Activated T-cell treated with anti-CD3 and anti-CD28 coated beads, Interleukin-2, amount 50 U/mL, for 24 hours (primary cell): ENCODE measurements at regions not wholly inside any gene's neighbourhood (a gene's known extent, or its start where the extent isn't known, plus 50 kb on each side); places are given as distances from the start of the nearest gene placed in this dataset.

Experiments used
- DNase-seq: peaks from one replicate; pipeline ENCODE4 v3.0.0-alpha.2; 2020
- H3K27ac Mint-ChIP-seq: 2 replicates; pipeline ENCODE4 v1.8.0; 2020; ENCODE audit warnings: mild to moderate bottlenecking, mixed read lengths
- H3K27me3 Mint-ChIP-seq: 2 replicates; pipeline ENCODE4 v1.8.0; 2020; ENCODE audit warnings: mixed read lengths
- H3K36me3 Mint-ChIP-seq: 2 replicates; pipeline ENCODE4 v1.8.0; 2020; ENCODE audit warnings: low read depth, mixed read lengths
- H3K4me1 Mint-ChIP-seq: 2 replicates; pipeline ENCODE4 v1.8.0; 2020; ENCODE audit warnings: low read depth, mixed read lengths
- H3K4me3 Mint-ChIP-seq: 2 replicates; pipeline ENCODE4 v1.8.0; 2020; ENCODE audit warnings: mild to moderate bottlenecking, moderate library complexity, mixed read lengths
- H3K9me3 Mint-ChIP-seq: 2 replicates; pipeline ENCODE4 v1.8.0; 2020; ENCODE audit warnings: mixed read lengths

- Mint-ChIP-seq H3K27ac (no peak overlapping the region), H3K36me3 (no peaks in the 10 kb centered on the region), H3K4me1 (no peaks in the 10 kb centered on the region), H3K27me3 (no peaks in the 10 kb centered on the region), H3K4me3 (no peak overlapping the region), H3K9me3 (no peaks in the 10 kb centered on the region)
- no peak for DNase-seq
Measured at GRCh38 chr13:52938065-52938464, 89.6 kb upstream of the PCDH8 start.

DNA sequence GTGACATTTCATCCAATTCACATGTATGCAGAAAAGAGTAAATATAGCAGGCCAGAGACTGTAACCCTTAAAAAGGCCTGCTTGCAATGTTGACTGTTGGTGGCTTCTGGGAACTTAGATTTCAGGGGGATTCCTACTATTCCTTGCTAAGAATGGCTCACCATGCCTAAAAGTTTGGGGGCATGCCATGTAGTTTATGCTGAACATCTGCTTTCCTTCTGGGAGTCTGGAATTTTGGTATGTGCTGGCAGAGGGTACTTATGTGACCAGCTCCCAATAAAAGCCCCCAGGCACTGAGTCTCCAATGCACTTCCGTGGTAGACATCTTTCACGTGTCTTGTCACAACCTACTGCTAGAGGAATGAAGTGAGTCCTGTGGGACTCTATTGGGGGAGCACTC, 88.4 kb upstream of the PCDH8 start:
- no peak overlapping the region for H3K27ac Mint-ChIP-seq
- no peak overlapping the region for H3K4me3 Mint-ChIP-seq
- H3K36me3 Mint-ChIP-seq, result no peaks in the 10 kb centered on the region
- H3K27me3 Mint-ChIP-seq, result no peaks in the 10 kb centered on the region
- no peaks in the 10 kb centered on the region for H3K4me1 Mint-ChIP-seq
- H3K9me3 Mint-ChIP-seq, result no peaks in the 10 kb centered on the region
- no peak for DNase-seq

DNA sequence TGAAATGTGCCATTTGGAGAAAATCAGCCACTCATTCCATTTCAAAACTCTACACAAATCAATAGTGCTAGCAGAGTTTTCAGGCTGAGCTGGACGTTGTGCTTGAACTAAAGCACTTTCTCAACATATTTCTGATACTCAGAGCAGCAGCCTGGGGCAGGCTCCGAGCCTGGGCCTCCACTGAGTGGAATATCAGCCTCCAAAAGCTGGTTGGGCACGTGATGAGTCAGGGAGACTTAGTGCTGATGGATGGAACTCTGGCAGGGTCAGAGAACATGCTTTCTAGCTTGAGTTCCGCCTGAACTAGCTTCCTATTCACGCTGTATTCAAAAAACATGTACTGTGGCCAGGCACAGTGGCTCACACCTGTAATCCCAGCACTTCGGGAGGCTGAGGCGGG, 85.8 kb upstream of the PCDH8 start:
- Mint-ChIP-seq H3K4me3 (no peak overlapping the region), H3K9me3 (no peaks in the 10 kb centered on the region), H3K36me3 (no peaks in the 10 kb centered on the region), H3K27me3 (no peaks in the 10 kb centered on the region), H3K4me1 (no peaks in the 10 kb centered on the region), H3K27ac (no peak overlapping the region)
- DNase-seq, result no peak

DNA sequence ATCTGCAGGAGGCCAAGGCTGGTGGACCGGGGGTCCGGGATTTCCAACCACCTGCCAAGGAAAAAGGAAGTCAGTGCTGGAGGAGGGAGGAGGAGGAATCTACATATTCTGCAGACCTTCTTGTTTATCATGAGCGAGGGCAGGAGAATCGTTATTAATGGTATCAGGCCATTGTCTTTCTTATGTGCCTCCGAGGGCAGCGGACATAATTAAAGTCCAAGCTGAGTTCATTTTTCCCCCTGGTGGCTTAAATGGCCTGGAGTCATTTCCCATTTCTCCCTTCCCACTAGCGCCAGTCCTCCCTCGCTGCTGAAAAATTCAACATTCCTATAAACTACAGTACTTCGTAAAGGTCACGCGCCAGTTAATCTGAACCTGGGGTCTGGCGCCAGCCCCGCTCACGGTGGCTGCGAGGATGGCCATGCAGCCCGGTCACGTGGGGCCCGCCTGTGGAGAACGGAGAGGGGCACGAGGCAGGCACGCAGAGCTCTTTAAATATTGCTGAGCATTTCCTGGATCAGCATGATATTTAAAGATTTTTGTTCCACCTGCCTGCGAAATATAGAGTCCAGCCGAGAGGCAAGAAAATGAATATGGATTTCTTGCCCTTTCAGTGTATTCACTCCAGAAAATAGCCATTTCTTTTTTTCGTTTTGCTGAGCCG, 85.2 kb upstream of the PCDH8 start:
- Mint-ChIP-seq H3K4me1 (no peaks in the 10 kb centered on the region), H3K36me3 (no peaks in the 10 kb centered on the region), H3K27me3 (no peaks in the 10 kb centered on the region), H3K27ac (no peak overlapping the region), H3K9me3 (no peaks in the 10 kb centered on the region), H3K4me3 (no peak overlapping the region)
- no peak for DNase-seq

DNA sequence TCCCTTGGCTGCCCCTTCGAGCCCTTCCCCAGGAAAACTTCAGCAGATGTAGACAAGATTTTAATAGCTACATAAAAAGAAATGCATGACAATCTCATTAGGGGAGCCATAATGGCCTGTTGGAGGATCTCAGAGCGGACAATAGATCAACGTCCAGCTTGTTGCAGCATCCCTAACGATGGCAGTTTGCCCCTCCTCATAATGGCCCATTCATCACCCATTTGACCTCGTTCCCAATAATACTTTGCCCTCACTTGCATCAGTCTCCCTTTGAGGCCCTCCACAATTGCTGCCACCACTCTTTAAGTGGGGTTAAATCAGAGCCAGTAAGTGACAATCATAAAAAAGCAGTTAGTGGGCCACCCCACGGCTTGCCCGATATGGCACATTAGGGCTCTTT, 84.7 kb upstream of the PCDH8 start:
- H3K4me1 Mint-ChIP-seq, result no peaks in the 10 kb centered on the region
- no peak overlapping the region for H3K27ac Mint-ChIP-seq

DNA sequence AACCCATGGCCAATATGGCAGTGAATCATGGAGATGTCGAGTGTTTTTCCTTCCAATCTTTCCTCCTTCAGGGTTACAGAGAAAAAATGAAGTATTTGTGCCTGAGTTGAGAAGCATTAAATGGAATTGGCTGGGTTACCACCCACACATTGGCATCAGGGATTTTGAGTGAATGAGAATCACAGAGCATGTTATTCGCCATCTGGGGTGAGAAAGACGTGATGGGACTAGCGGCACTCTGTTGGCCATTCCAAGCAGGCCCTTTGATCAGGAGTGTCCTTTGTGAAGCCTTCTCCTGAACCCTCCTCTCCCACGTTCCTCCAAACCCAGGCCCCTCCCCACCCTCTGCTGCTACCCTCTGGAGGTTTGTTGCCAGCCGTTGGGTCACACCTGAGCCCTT, 84.2 kb upstream of the PCDH8 start:
- H3K9me3 Mint-ChIP-seq, result no peaks in the 10 kb centered on the region
- no peak overlapping the region for H3K4me3 Mint-ChIP-seq
- no peaks in the 10 kb centered on the region for H3K36me3 Mint-ChIP-seq
- no peak overlapping the region for H3K27ac Mint-ChIP-seq
- DNase-seq, result no peak
- H3K4me1 Mint-ChIP-seq, result no peaks in the 10 kb centered on the region
- H3K27me3 Mint-ChIP-seq, result no peaks in the 10 kb centered on the region

More for the DNA sequence above, 84.7 kb upstream of the PCDH8 start:
- H3K4me3 Mint-ChIP-seq, result no peak overlapping the region
- H3K36me3 Mint-ChIP-seq, result no peaks in the 10 kb centered on the region
- DNase-seq, result no peak
- H3K27me3 Mint-ChIP-seq, result no peaks in the 10 kb centered on the region
- no peaks in the 10 kb centered on the region for H3K9me3 Mint-ChIP-seq

DNA sequence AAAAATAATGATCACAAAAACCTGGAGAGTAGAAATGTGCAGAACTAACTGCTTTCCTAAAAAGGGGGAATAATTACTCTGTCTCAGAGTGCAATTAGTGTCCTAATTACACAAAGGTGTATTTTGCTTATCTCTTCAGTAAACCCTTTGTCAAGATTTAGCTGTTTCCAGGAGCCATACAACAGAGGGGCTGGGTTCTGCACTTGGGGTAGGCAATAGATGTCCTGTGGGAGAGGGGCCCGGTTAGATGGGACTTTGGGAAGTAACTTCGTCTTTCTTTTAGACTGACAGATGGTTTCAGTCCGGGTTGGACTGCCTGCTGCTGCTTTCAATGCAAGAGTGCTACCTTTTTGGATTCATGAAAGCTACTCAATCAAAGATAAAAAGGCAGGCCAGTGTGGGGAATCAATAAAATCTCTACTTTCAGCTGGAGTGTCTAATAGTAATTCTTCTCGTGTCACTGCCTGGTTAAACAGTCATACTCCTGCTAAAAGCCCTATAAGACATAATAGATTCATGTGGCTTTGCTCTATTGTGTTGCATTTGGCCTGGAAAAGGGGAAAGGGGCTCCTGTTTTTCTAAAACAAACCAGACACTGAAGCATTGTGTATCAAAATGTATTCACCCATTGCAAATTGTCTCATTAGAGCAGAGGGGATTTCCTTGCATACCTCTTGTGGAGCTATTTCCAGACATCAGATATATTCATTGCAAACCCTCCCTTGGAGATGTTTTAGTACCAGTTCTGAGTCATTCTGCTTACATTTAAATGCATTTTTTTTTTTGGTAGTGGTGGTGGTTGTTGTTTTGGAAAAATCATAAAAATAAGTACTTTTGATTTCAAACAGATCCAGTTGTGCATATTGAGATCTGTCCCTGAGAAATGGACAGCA, 83.3 kb upstream of the PCDH8 start:
- no peaks in the 10 kb centered on the region for H3K9me3 Mint-ChIP-seq
- no peaks in the 10 kb centered on the region for H3K4me1 Mint-ChIP-seq
- H3K36me3 Mint-ChIP-seq, result no peaks in the 10 kb centered on the region
- DNase-seq, result no peak
- H3K27me3 Mint-ChIP-seq, result no peaks in the 10 kb centered on the region
- H3K4me3 Mint-ChIP-seq, result no peak overlapping the region
- no peak overlapping the region for H3K27ac Mint-ChIP-seq

DNA sequence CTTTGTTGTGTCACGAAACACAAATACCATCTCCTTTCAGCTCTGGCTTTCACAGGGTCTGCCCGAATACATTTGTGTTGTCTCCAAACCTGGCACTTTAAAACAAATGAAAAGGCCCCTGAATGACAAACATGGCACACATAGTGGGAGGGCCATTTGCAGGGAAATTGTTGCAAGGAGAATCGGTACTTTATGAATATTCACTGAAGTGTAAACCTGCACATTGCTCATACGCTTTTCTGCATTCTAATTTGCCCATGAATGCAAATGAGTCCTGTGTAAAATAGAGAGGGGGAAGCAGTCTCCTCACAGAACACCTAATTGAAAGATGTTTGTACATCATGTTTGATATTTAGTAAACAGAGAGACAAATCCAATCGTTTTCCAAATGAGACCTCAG, 82.7 kb upstream of the PCDH8 start:
- Mint-ChIP-seq H3K27ac (no peak overlapping the region), H3K36me3 (no peaks in the 10 kb centered on the region), H3K4me1 (no peaks in the 10 kb centered on the region), H3K9me3 (no peaks in the 10 kb centered on the region), H3K4me3 (no peak overlapping the region), H3K27me3 (no peaks in the 10 kb centered on the region)
- no peak for DNase-seq

DNA sequence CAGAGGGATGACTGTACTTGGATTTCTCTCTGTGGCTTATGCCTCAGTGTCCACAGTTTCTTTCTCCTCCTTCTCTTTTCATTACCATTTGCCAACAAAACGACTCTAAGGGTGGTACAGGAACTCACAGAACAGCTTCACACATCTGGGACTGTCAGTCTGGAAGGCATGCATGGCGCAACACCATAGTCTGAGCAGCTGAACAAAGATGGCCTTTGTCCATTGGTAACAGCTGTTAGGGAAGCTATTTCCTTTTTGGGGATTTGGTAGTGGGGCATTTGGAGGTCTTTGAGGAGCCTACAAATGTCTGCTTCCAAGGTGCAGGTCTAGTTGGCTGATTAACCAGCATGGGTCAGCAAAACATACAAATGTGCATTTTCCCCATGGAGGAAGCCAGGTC, 81.4 kb upstream of the PCDH8 start:
- Mint-ChIP-seq H3K9me3 (no peaks in the 10 kb centered on the region), H3K27ac (no peak overlapping the region), H3K4me1 (no peaks in the 10 kb centered on the region), H3K36me3 (no peaks in the 10 kb centered on the region), H3K27me3 (no peaks in the 10 kb centered on the region), H3K4me3 (no peak overlapping the region)
- no peak for DNase-seq

- Mint-ChIP-seq H3K27ac (no peak overlapping the region), H3K9me3 (no peaks in the 10 kb centered on the region), H3K27me3 (no peaks in the 10 kb centered on the region), H3K4me3 (no peak overlapping the region), H3K4me1 (no peaks in the 10 kb centered on the region), H3K36me3 (no peaks in the 10 kb centered on the region)
- DNase-seq, result no peak
Measured at GRCh38 chr13:52926971-52927370, 78.5 kb upstream of the PCDH8 start.

GRCh38 chr13:52925775-52926285, 77.4 kb upstream of the PCDH8 start:
- Mint-ChIP-seq H3K36me3 (no peaks in the 10 kb centered on the region), H3K4me1 (no peaks in the 10 kb centered on the region), H3K9me3 (no peaks in the 10 kb centered on the region), H3K27ac (no peak overlapping the region), H3K27me3 (peaks cover 4% of the 10 kb centered on the region), H3K4me3 (no peak overlapping the region)
- DNase-seq, result no peak

DNA sequence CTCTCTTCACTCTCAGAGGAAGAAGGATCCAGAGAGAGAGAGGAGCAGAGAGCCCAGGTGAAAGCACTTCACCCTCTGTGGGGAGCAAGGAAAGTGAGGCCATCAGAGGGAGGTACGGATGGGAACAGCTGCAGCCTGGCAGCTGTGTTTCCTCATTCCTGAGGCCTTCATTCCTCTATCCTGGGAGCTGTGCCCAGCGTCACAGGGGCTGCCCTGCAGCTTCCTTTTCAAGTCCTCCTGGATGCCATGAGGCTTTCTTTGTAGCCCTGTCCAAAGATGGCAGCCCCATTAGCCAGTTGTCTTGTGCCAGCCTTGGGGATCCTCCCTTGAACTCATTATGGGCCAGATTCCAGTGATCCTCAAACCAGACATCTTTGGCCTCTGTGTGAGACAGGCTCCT, 76.8 kb upstream of the PCDH8 start:
- H3K4me3 Mint-ChIP-seq, result no peak overlapping the region
- no peaks in the 10 kb centered on the region for H3K36me3 Mint-ChIP-seq
- H3K4me1 Mint-ChIP-seq, result no peaks in the 10 kb centered on the region
- H3K27me3 Mint-ChIP-seq, result peaks cover 4% of the 10 kb centered on the region
- no peak for DNase-seq
- no peaks in the 10 kb centered on the region for H3K9me3 Mint-ChIP-seq
- H3K27ac Mint-ChIP-seq, result no peak overlapping the region

DNA sequence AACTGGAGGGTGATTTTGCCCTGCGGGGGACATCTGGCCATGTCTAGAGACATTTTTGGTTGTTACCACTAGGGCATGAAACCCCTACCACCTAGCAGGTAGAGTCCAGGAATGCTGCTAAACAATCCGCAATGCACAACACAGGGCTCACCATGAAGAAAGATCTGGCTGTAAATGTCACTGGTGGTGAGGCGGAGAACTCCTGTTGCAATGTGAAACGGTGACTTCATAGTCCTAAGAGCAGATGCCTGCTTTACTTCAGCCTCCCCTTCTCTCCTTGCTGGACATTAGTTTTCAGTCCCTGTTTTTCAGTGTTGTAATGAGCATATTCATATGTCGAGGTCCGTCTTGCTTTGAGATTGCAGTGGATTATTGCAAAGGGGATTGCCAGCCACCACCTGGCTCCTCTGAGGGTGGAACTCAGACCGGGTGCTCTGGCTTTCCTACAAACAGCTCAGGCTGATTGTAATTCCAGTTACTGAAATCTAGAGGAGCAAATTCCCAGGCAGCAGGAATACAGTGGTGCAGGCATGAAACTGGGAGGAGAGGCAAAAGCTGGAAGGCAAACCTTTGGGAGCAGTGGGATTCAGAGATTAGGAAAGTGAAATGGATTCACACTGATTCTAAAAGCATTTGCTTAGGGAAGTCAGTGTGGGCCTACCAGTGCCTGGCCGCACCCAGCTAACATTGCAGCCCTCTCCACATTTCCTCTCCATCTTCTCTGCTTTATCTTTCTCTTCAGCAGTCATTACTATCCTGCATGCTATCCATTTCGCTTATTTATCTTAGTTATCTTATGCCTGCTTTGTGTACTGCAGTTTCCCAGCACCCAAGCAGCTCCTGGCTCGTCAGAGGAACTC, 76.1 kb upstream of the PCDH8 start:
- H3K9me3 Mint-ChIP-seq, result no peaks in the 10 kb centered on the region
- H3K4me3 Mint-ChIP-seq, result no peak overlapping the region
- H3K27ac Mint-ChIP-seq, result no peak overlapping the region
- DNase-seq, result no peak
- no peaks in the 10 kb centered on the region for H3K36me3 Mint-ChIP-seq
- no peaks in the 10 kb centered on the region for H3K4me1 Mint-ChIP-seq
- H3K27me3 Mint-ChIP-seq, result peaks cover 4% of the 10 kb centered on the region

DNA sequence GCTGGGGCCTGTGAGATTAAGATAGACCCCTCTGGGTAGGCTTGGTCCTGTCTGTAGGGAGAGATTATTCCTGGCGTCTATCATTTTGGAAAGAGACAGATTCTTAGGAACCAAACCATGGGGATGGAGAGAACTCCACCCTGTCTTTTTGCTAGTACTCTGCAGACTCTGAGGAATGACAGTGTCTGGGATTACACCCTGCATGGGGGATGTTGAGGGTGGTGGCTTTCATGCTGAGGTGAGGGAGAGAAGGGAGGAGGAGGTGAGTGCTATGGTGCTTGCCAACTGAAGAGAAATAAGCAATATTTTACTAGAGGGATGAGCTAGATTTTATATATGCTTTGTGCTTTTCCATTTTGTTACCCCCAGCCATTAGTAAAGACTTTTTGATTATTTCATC, 74.5 kb upstream of the PCDH8 start:
- H3K4me1 Mint-ChIP-seq, result no peaks in the 10 kb centered on the region
- no peak overlapping the region for H3K27ac Mint-ChIP-seq
- no peak for DNase-seq
- peaks cover 7% of the 10 kb centered on the region for H3K27me3 Mint-ChIP-seq
- no peaks in the 10 kb centered on the region for H3K36me3 Mint-ChIP-seq
- H3K4me3 Mint-ChIP-seq, result no peak overlapping the region
- no peaks in the 10 kb centered on the region for H3K9me3 Mint-ChIP-seq
